ENCODE measurements at regions not wholly inside any gene's neighbourhood (a gene's known extent, or its start where the extent isn't known, plus 50 kb on each side); places are given as distances from the start of the nearest gene placed in this dataset.
A peak's percentile ranks its signal among the peaks of the same experiment; 100 is the strongest.

GRCh38 chr4:89617317-89617716, 219.6 kb downstream of the SNCA start:
- TF ChIP-seq CTCF (IDR thresholded peaks at IDR 0.05; ENCODE audit: low read depth, low read length), result no peak
- peak; percentile 22 for DNase-seq (ENCODE audit: extremely low read depth, low read depth)

GRCh38 chr4:89616382-89616781, 220.6 kb downstream of the SNCA start:
- no peak for DNase-seq (ENCODE audit: extremely low read depth, low read depth)

GRCh38 chr4:89615051-89615450, 221.9 kb downstream of the SNCA start:
- no peak for DNase-seq (ENCODE audit: extremely low read depth, low read depth)
- TF ChIP-seq CTCF (IDR thresholded peaks at IDR 0.05; ENCODE audit: low read depth, low read length), result no peak

More at GRCh38 chr4:89616382-89616781, 220.6 kb downstream of the SNCA start:
- no peak for TF ChIP-seq CTCF (IDR thresholded peaks at IDR 0.05; ENCODE audit: low read depth, low read length)

- TF ChIP-seq CTCF (IDR thresholded peaks at IDR 0.05; ENCODE audit: low read depth, low read length), result no peak
These were observed 222.8 kb downstream of the SNCA start for GRCh38 chr4:89614155-89614554.

GRCh38 chr4:89610236-89610635, 226.7 kb downstream of the SNCA start:
- no peak for DNase-seq (ENCODE audit: extremely low read depth, low read depth)
- TF ChIP-seq CTCF (IDR thresholded peaks at IDR 0.05; ENCODE audit: low read depth, low read length), result no peak

More at GRCh38 chr4:89614155-89614554, 222.8 kb downstream of the SNCA start:
- no peak for DNase-seq (ENCODE audit: extremely low read depth, low read depth)

GRCh38 chr4:89609756-89610155, 227.2 kb downstream of the SNCA start:
- TF ChIP-seq CTCF (IDR thresholded peaks at IDR 0.05; ENCODE audit: low read depth, low read length), result no peak
- DNase-seq (ENCODE audit: extremely low read depth, low read depth), result no peak

- no peak for TF ChIP-seq CTCF (IDR thresholded peaks at IDR 0.05; ENCODE audit: low read depth, low read length)
These were observed 232.0 kb downstream of the SNCA start for GRCh38 chr4:89604951-89605350.

More at GRCh38 chr4:89604951-89605350, 232.0 kb downstream of the SNCA start:
- no peak for DNase-seq (ENCODE audit: extremely low read depth, low read depth)
